ENCODE measurements at regions not wholly inside any gene's neighbourhood (a gene's known extent, or its start where the extent isn't known, plus 50 kb on each side); places are given as distances from the start of the nearest gene placed in this dataset.
A peak's percentile ranks its signal among the peaks of the same experiment; 100 is the strongest.

- TF ChIP-seq POLR2AphosphoS5 (IDR thresholded peaks at IDR 0.05; ENCODE audit: low read depth) (no peak), ZNF462 (CRISPR knock-in tag; IDR thresholded peaks at IDR 0.05) (peak; percentile 51; the same call in 1 of the 2 replicates)
- Histone ChIP-seq H3K27ac (ENCODE audit: low read depth) (no peak overlapping the region), H3F3A (replicated peaks; ENCODE audit: low read depth) (no peaks in the 10 kb centered on the region), H3K4me3 (no peak overlapping the region), H2AFZ (no peak overlapping the region), H3K36me3 (ENCODE audit: insufficient read depth) (no peaks in the 10 kb centered on the region), H4K20me1 (replicated peaks; ENCODE audit: insufficient read depth) (no peaks in the 10 kb centered on the region), H3K79me2 (replicated peaks; ENCODE audit: insufficient read depth) (no peaks in the 10 kb centered on the region), H3K9me2 (ENCODE audit: insufficient read depth) (no peaks in the 10 kb centered on the region), H3K27me3 (ENCODE audit: insufficient read depth) (peaks cover 39% of the 10 kb centered on the region), H3K4me2 (no peak overlapping the region), H3K4me1 (ENCODE audit: insufficient read depth) (peaks cover 6% of the 10 kb centered on the region)
- peak; percentile 74 for DNase-seq (ENCODE audit: low spot score)
- Mint-ChIP-seq H3K36me3 (ENCODE audit: low read depth) (no peaks in the 10 kb centered on the region), H3K4me3 (peak overlapping the region; percentile 7; the same call in 1 of the 3 replicates), H3K27ac (no peak overlapping the region), H3K9me3 (no peaks in the 10 kb centered on the region; the same call in 2 of the 3 replicates), H3K4me1 (peaks cover 18% of the 10 kb centered on the region), H3K27me3 (ENCODE audit: insufficient read depth, low read depth, poor library complexity) (peaks cover 18% of the 10 kb centered on the region)
- ATAC-seq: peak; percentile 98
These were observed 54.9 kb upstream of the TMEM273 start for GRCh38 chr10:49243139-49243538.

GRCh38 chr10:49242604-49243003, 54.4 kb upstream of the TMEM273 start:
- H3K4me3 ChIP-seq: no peak overlapping the region
- Mint-ChIP-seq H3K27me3 (ENCODE audit: insufficient read depth, low read depth, poor library complexity) (peaks cover 18% of the 10 kb centered on the region), H3K9me3 (no peaks in the 10 kb centered on the region; the same call in 2 of the 3 replicates), H3K4me1 (peaks cover 18% of the 10 kb centered on the region), H3K36me3 (ENCODE audit: low read depth) (no peaks in the 10 kb centered on the region), H3K4me3 (no peak overlapping the region), H3K27ac (no peak overlapping the region)
- no peaks in the 10 kb centered on the region for H3K79me2 ChIP-seq (replicated peaks; ENCODE audit: insufficient read depth)
- H3K4me2 ChIP-seq: no peak overlapping the region
- no peaks in the 10 kb centered on the region for H3K9me2 ChIP-seq (ENCODE audit: insufficient read depth)
- ATAC-seq: no peak; the same call in 2 of the 3 replicates
- H3K4me1 ChIP-seq (ENCODE audit: insufficient read depth): peaks cover 6% of the 10 kb centered on the region
- no peaks in the 10 kb centered on the region for H3F3A ChIP-seq (replicated peaks; ENCODE audit: low read depth)
- H3K27me3 ChIP-seq (ENCODE audit: insufficient read depth): peaks cover 39% of the 10 kb centered on the region
- no peak for DNase-seq (ENCODE audit: low spot score)
- no peaks in the 10 kb centered on the region for H4K20me1 ChIP-seq (replicated peaks; ENCODE audit: insufficient read depth)
- H3K27ac ChIP-seq (ENCODE audit: low read depth): no peak overlapping the region
- no peak overlapping the region for H2AFZ ChIP-seq
- no peaks in the 10 kb centered on the region for H3K36me3 ChIP-seq (ENCODE audit: insufficient read depth)
- TF ChIP-seq EZH2phosphoT487 (IDR thresholded peaks at IDR 0.05; ENCODE audit: unreplicated experiment) (no peak), STAT1 (IDR thresholded peaks at IDR 0.05; ENCODE audit: unreplicated experiment) (no peak), ZNF462 (CRISPR knock-in tag; IDR thresholded peaks at IDR 0.05) (no peak)

Data from GM23338 (cell line).